ENCODE measurements at regions not wholly inside any gene's neighbourhood (a gene's known extent, or its start where the extent isn't known, plus 50 kb on each side); places are given as distances from the start of the nearest gene placed in this dataset.
A peak's percentile ranks its signal among the peaks of the same experiment; 100 is the strongest.

- TF ChIP-seq, protein P1, sequence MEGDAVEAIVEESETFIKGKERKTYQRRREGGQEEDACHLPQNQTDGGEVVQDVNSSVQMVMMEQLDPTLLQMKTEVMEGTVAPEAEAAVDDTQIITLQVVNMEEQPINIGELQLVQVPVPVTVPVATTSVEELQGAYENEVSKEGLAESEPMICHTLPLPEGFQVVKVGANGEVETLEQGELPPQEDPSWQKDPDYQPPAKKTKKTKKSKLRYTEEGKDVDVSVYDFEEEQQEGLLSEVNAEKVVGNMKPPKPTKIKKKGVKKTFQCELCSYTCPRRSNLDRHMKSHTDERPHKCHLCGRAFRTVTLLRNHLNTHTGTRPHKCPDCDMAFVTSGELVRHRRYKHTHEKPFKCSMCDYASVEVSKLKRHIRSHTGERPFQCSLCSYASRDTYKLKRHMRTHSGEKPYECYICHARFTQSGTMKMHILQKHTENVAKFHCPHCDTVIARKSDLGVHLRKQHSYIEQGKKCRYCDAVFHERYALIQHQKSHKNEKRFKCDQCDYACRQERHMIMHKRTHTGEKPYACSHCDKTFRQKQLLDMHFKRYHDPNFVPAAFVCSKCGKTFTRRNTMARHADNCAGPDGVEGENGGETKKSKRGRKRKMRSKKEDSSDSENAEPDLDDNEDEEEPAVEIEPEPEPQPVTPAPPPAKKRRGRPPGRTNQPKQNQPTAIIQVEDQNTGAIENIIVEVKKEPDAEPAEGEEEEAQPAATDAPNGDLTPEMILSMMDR (IDR thresholded peaks at IDR 0.05; ENCODE audit: unreplicated experiment in 3 of 3): no peak
- Mint-ChIP-seq H3K36me3 (ENCODE audit: low read depth) (peaks cover 4% of the 10 kb centered on the region), H3K4me1 (peaks cover 29% of the 10 kb centered on the region), H3K4me3 (no peak overlapping the region), H3K27me3 (ENCODE audit: low read depth) (peaks cover 35% of the 10 kb centered on the region), H3K27ac (no peak overlapping the region), H3K9me3 (peaks cover 4% of the 10 kb centered on the region)
Observed at GRCh38 chr11:70854201-70854600, 398.2 kb downstream of the SHANK2 start.

GRCh38 chr11:70854901-70855556, 397.3 kb downstream of the SHANK2 start:
- Mint-ChIP-seq H3K27ac (no peak overlapping the region), H3K36me3 (ENCODE audit: low read depth) (peaks cover 2% of the 10 kb centered on the region), H3K9me3 (peaks cover 1% of the 10 kb centered on the region), H3K4me3 (no peak overlapping the region), H3K4me1 (peaks cover 29% of the 10 kb centered on the region), H3K27me3 (ENCODE audit: low read depth) (peaks cover 39% of the 10 kb centered on the region)
- TF ChIP-seq, protein P1 (IDR thresholded peaks at IDR 0.05; ENCODE audit: unreplicated experiment in 3 of 3): no peak

GRCh38 chr11:70857894-70858293, 394.5 kb downstream of the SHANK2 start:
- Mint-ChIP-seq H3K27me3 (ENCODE audit: low read depth) (peaks cover 49% of the 10 kb centered on the region), H3K4me3 (no peak overlapping the region), H3K36me3 (ENCODE audit: low read depth) (no peaks in the 10 kb centered on the region), H3K27ac (no peak overlapping the region), H3K9me3 (no peaks in the 10 kb centered on the region), H3K4me1 (peaks cover 39% of the 10 kb centered on the region)
- TF ChIP-seq, protein P1 (IDR thresholded peaks at IDR 0.05; ENCODE audit: unreplicated experiment in 3 of 3): no peak

DNA sequence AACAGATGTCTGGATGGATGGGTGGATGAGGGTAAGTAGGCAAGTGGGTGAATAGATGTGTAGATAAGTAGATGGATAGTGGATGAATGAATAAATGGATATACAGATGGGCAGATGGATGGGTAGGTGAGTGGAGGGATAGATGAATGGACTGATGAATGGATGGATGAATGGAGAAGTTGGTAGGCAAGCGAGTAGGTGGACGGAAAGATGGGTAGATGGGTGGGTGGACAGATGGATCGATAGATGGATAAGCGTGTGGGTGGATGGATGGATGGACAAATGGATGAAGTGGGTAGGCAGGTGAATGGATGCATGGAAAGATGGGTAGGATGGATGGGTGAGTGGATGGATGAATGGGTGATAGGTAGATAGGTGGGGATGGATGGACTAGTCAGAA, 393.2 kb downstream of the SHANK2 start:
- TF ChIP-seq, protein P1 (IDR thresholded peaks at IDR 0.05; ENCODE audit: unreplicated experiment in 3 of 3): no peak
- Mint-ChIP-seq H3K27me3 (ENCODE audit: low read depth) (peaks cover 52% of the 10 kb centered on the region), H3K4me3 (no peak overlapping the region), H3K9me3 (no peaks in the 10 kb centered on the region), H3K27ac (no peak overlapping the region), H3K36me3 (ENCODE audit: low read depth) (no peaks in the 10 kb centered on the region), H3K4me1 (peaks cover 27% of the 10 kb centered on the region)

DNA sequence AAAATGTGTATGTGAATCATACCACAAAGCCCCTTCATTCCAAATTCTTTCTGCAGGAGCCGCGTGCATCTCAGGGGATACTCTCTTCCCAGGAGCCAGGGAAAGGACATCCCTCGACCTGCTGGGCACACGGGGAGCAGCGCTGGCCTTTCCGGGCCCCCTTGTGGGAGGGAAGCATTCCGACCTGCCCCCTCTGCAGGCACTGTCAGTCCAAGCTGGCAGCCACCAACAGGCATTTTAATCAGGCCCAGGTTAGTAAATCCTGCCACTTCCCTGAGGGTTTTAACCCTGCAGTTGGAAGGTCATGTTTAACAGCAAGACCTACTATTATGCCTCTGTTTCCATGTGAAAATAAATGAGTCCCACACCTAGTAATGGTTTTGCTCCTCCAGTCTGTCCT, 391.5 kb downstream of the SHANK2 start:
- Mint-ChIP-seq H3K4me1 (peaks cover 19% of the 10 kb centered on the region), H3K27me3 (ENCODE audit: low read depth) (peaks cover 48% of the 10 kb centered on the region), H3K9me3 (no peaks in the 10 kb centered on the region), H3K27ac (no peak overlapping the region), H3K4me3 (no peak overlapping the region), H3K36me3 (ENCODE audit: low read depth) (no peaks in the 10 kb centered on the region)
- TF ChIP-seq, protein P1 (IDR thresholded peaks at IDR 0.05; ENCODE audit: unreplicated experiment in 3 of 3): no peak

DNA sequence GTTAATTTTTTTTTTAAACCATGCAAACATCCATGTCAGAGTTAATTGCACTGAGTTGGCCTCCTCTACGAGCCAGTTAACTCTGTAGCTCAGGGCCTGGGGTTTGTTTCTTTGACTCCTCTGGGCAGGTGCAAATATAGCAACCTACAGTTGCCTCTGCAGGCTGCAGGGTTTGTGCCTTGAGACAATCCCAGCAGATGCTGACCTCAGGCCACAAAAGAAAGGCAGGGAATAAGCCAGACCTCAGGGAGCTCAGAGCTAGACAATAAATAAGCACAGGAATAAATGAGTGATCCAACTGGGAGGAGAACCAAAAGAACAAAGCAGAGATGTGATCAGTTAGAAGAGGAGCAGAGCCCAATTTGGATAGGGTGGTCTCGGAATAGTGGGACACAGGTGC, 390.8 kb downstream of the SHANK2 start:
- TF ChIP-seq, protein P1 (IDR thresholded peaks at IDR 0.05; ENCODE audit: unreplicated experiment in 3 of 3): no peak
- Mint-ChIP-seq H3K27ac (peak overlapping the region in 1 of 3 experiments; percentile 8), H3K36me3 (ENCODE audit: low read depth) (no peaks in the 10 kb centered on the region), H3K4me1 (peaks cover 19% of the 10 kb centered on the region), H3K9me3 (no peaks in the 10 kb centered on the region), H3K27me3 (ENCODE audit: low read depth) (peaks cover 44% of the 10 kb centered on the region), H3K4me3 (no peak overlapping the region)

Measured in nephron (organoid).